ENCODE measurements at regions not wholly inside any gene's neighbourhood (a gene's known extent, or its start where the extent isn't known, plus 50 kb on each side); places are given as distances from the start of the nearest gene placed in this dataset.

DNA sequence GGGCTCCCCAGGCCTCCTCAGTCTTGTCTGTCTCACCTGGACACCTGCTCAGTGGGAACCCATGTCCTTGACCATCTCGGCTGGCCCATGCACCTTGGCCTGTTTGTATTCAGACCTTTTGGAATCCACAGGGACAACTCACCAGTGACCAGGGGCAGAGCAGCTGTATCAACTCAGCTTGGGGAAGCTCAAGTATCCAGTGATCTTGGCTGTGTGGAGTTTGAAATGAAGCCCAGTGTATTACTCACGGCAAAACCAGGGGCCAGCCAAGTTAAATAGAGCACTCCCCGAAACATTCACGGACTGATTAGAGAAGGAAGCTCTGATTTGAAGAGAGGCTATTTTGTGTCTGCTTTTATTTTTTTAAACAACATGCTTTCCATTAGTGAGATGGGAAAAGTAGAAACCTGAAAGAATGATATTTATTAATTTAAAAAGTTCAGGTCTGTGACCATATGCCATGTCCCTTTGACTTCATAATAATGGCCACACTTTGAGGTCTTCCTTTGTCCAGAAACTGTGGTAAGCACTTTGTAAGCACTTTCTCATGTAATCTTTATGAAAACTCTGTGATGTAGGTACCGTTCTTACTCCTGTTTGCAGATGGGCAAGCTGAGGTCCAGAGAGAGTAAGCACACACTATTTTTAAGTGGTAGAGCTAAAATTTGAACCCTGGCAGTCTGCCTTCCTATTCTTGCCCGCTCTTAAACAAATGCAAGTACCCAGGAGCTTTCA lies 656.5 kb downstream of the BNC2 start:
- no peak for ATAC-seq

More for the DNA sequence above, 656.5 kb downstream of the BNC2 start:
- no peak overlapping the region for H3K4me3 ChIP-seq (replicated peaks in 1 of 2; ENCODE audit: low read depth in 1 of 2, low read length in 2 of 2)
- no peak for DNase-seq (ENCODE audit: low read depth, low spot score)
- TF ChIP-seq TCF7L2 (IDR thresholded peaks at IDR 0.05; ENCODE audit: borderline replicate concordance, extremely low read depth, insufficient read depth, insufficient read length) (no peak), ELF1 (IDR thresholded peaks at IDR 0.05; ENCODE audit: borderline replicate concordance, low read depth) (no peak), RAD21 (IDR thresholded peaks at IDR 0.05; ENCODE audit: low read depth) (no peak), POLR2A (IDR thresholded peaks at IDR 0.05; ENCODE audit: borderline replicate concordance, extremely low read depth, insufficient read depth, insufficient read length) (no peak), CEBPB (IDR thresholded peaks at IDR 0.05; ENCODE audit: low read depth) (no peak), ZNF274 (IDR thresholded peaks at IDR 0.05; ENCODE audit: low read depth, low read length) (no peak), EZH2phosphoT487 (IDR thresholded peaks at IDR 0.05; ENCODE audit: borderline replicate concordance) (no peak), FOSL1 (IDR thresholded peaks at IDR 0.05; ENCODE audit: low read depth) (no peak), YY1 (IDR thresholded peaks at IDR 0.05; ENCODE audit: extremely low read depth, insufficient replicate concordance, low read depth, low read length) (no peak), SRF (IDR thresholded peaks at IDR 0.05; ENCODE audit: low read depth) (no peak), ATF3 (IDR thresholded peaks at IDR 0.05) (no peak), ZFX (IDR thresholded peaks at IDR 0.05) (no peak), SP1 (IDR thresholded peaks at IDR 0.05; ENCODE audit: low read depth) (no peak), EGR1 (IDR thresholded peaks at IDR 0.05; ENCODE audit: low read depth) (no peak), CTCF (IDR thresholded peaks at IDR 0.05 in 2 of 3, conservative IDR thresholded peaks at IDR 0.05 in 1 of 3; ENCODE audit: borderline replicate concordance in 1 of 3, insufficient read depth in 1 of 3, low read depth in 2 of 3, low read length in 2 of 3) (no peak)
- TF ChIP-seq, protein P1, sequence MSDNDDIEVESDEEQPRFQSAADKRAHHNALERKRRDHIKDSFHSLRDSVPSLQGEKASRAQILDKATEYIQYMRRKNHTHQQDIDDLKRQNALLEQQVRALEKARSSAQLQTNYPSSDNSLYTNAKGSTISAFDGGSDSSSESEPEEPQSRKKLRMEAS (IDR thresholded peaks at IDR 0.05) = no peak
- TF ChIP-seq, protein P2, sequence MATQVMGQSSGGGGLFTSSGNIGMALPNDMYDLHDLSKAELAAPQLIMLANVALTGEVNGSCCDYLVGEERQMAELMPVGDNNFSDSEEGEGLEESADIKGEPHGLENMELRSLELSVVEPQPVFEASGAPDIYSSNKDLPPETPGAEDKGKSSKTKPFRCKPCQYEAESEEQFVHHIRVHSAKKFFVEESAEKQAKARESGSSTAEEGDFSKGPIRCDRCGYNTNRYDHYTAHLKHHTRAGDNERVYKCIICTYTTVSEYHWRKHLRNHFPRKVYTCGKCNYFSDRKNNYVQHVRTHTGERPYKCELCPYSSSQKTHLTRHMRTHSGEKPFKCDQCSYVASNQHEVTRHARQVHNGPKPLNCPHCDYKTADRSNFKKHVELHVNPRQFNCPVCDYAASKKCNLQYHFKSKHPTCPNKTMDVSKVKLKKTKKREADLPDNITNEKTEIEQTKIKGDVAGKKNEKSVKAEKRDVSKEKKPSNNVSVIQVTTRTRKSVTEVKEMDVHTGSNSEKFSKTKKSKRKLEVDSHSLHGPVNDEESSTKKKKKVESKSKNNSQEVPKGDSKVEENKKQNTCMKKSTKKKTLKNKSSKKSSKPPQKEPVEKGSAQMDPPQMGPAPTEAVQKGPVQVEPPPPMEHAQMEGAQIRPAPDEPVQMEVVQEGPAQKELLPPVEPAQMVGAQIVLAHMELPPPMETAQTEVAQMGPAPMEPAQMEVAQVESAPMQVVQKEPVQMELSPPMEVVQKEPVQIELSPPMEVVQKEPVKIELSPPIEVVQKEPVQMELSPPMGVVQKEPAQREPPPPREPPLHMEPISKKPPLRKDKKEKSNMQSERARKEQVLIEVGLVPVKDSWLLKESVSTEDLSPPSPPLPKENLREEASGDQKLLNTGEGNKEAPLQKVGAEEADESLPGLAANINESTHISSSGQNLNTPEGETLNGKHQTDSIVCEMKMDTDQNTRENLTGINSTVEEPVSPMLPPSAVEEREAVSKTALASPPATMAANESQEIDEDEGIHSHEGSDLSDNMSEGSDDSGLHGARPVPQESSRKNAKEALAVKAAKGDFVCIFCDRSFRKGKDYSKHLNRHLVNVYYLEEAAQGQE (IDR thresholded peaks at IDR 0.05; ENCODE audit: low read depth) = no peak
- TF ChIP-seq, protein P3, sequence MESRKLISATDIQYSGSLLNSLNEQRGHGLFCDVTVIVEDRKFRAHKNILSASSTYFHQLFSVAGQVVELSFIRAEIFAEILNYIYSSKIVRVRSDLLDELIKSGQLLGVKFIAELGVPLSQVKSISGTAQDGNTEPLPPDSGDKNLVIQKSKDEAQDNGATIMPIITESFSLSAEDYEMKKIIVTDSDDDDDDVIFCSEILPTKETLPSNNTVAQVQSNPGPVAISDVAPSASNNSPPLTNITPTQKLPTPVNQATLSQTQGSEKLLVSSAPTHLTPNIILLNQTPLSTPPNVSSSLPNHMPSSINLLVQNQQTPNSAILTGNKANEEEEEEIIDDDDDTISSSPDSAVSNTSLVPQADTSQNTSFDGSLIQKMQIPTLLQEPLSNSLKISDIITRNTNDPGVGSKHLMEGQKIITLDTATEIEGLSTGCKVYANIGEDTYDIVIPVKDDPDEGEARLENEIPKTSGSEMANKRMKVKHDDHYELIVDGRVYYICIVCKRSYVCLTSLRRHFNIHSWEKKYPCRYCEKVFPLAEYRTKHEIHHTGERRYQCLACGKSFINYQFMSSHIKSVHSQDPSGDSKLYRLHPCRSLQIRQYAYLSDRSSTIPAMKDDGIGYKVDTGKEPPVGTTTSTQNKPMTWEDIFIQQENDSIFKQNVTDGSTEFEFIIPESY (IDR thresholded peaks at IDR 0.05; ENCODE audit: extremely low read depth, insufficient replicate concordance, low read length) = no peak
- H3K79me2 ChIP-seq (ENCODE audit: insufficient read depth, low read length) = no peaks in the 10 kb centered on the region
- H3K27ac ChIP-seq (ENCODE audit: low read depth, low read length) = no peak overlapping the region
- ChIA-PET CTCF (no interaction called here), RAD21 (ENCODE audit: low non-redundant PET in 1 of 2, low total read pairs in 2 of 2, uncharacterized antibody in 2 of 2, unreplicated experiment in 2 of 2) (no interaction called here), POLR2A (no interaction called here)
- no peaks in the 10 kb centered on the region for H3K9me2 ChIP-seq (ENCODE audit: insufficient read depth)
- no peak overlapping the region for H3K4me2 ChIP-seq (ENCODE audit: low read length)
- no TSS peak for BruUV-seq (replicated peaks)
- no peaks in the 10 kb centered on the region for H3K36me3 ChIP-seq (ENCODE audit: control insufficient read depth in 1 of 2, insufficient read depth in 2 of 2, low read length in 2 of 2)
- H2AFZ ChIP-seq (ENCODE audit: low read depth, low read length, poor library complexity, severe bottlenecking) = no peak overlapping the region
- H3K27me3 ChIP-seq (ENCODE audit: insufficient read depth, low read length) = no peaks in the 10 kb centered on the region; the same call in 1 of the 2 replicates
- H3K9ac ChIP-seq (ENCODE audit: low read length) = no peak overlapping the region
- no peaks in the 10 kb centered on the region for H3K9me3 ChIP-seq (ENCODE audit: control insufficient read depth in 1 of 2, insufficient read depth in 1 of 2, low read depth in 1 of 2, low read length in 2 of 2)
- no peaks in the 10 kb centered on the region for H3K4me1 ChIP-seq (ENCODE audit: control insufficient read depth in 1 of 2, insufficient read depth in 2 of 2, low read length in 2 of 2)
- no peaks in the 10 kb centered on the region for H4K20me1 ChIP-seq (ENCODE audit: insufficient read depth)
- intact Hi-C loops (cut with micrococcal nuclease) = no loop called here
